Esophagus squamous epithelium (tissue), 4 donors: ENCODE measurements at regions not wholly inside any gene's neighbourhood (a gene's known extent, or its start where the extent isn't known, plus 50 kb on each side); places are given as distances from the start of the nearest gene placed in this dataset.

Source experiments
- POLR2A ChIP-seq, 4 donors: fragments of 450-650 bp; IDR thresholded peaks; one replicate each; pipeline ENCODE4 v1.6.1; 2017; ENCODE audit warnings: antibody characterized with exemption in 4 of 4, mild to moderate bottlenecking in 4 of 4, moderate library complexity in 3 of 4
- TF ChIP-seq, protein P1 (sequence below), 6 experiments: fragments of 450-650 bp in 4 of 6; fragments of 200-600 bp in 2 of 6; sonication (generic) in 2 of 6; IDR thresholded peaks; one replicate each; pipeline ENCODE4 v1.5.1; 2016 to 2019; ENCODE audit warnings: antibody characterized with exemption in 6 of 6, mild to moderate bottlenecking in 4 of 6, moderate library complexity in 4 of 6

DNA sequence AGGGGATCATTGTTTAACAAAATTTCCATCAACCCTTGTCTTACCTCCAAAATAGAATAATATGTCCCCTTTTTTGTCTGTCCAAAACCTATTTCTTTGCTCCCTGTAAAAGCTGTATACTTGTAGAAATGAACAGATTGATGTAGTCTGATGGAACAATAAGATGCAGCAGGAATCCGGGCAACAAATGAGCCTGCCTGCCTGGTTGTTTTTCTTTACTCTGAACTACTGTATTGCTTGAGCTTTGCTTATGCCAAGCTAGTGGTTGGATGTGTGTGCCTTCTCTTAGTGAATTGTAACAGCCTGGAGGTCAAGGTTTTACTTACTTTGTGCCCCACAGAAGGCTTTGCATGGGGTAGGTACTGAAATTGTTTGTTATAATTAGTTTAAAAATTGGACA, 116.2 kb upstream of the TLL1 start:
- TF ChIP-seq, protein P1, sequence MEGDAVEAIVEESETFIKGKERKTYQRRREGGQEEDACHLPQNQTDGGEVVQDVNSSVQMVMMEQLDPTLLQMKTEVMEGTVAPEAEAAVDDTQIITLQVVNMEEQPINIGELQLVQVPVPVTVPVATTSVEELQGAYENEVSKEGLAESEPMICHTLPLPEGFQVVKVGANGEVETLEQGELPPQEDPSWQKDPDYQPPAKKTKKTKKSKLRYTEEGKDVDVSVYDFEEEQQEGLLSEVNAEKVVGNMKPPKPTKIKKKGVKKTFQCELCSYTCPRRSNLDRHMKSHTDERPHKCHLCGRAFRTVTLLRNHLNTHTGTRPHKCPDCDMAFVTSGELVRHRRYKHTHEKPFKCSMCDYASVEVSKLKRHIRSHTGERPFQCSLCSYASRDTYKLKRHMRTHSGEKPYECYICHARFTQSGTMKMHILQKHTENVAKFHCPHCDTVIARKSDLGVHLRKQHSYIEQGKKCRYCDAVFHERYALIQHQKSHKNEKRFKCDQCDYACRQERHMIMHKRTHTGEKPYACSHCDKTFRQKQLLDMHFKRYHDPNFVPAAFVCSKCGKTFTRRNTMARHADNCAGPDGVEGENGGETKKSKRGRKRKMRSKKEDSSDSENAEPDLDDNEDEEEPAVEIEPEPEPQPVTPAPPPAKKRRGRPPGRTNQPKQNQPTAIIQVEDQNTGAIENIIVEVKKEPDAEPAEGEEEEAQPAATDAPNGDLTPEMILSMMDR (IDR thresholded peaks at IDR 0.05), result no peak
- TF ChIP-seq POLR2A (IDR thresholded peaks at IDR 0.05), result no peak
